Fibroblast of skin of right biceps (primary cell): ENCODE measurements at regions not wholly inside any gene's neighbourhood (a gene's known extent, or its start where the extent isn't known, plus 50 kb on each side); places are given as distances from the start of the nearest gene placed in this dataset.

Experiments used
- DNase-seq: peaks from one replicate; pipeline ENCODE4 v3.0.0-alpha.2; 2013

DNA sequence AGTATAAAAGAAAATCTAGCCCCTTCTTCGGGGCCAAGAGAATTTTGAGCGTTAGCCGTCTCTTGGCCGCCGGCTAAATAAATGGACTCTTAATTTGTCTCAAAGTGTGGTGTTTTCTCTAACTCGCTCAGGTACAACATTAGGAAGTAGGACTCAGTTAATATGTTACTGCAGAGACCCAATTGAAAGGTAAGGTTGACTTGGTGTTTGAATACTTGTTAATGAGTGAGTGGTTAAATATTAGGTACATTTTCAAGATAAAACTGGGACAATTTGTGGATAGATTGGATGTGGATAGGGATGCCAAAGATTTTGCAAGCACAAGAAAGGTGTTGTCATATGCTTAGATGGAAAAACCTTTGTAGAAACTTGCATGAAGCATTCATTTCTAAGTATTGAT is 1177.3 kb upstream of the CDH18 start:
- no peak for DNase-seq

DNA sequence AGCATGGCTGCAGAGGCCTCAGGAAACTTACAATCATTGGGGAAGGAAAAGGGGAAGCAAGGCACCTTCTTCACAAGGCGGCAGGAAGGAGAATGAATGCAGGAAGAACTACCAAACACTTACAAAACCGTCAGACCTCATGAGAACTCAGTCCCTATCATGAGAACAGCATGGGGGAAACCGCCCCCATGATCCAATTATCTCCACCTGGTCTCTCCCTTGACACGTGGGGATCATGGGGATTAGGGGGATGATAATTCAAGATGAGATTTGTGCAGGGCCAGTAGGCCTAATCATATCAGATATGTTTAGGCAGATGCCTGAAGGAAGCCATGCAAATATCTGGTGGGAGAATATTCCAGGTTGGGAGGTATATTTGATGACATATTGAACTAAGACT is 1176.4 kb upstream of the CDH18 start:
- no peak for DNase-seq

DNA sequence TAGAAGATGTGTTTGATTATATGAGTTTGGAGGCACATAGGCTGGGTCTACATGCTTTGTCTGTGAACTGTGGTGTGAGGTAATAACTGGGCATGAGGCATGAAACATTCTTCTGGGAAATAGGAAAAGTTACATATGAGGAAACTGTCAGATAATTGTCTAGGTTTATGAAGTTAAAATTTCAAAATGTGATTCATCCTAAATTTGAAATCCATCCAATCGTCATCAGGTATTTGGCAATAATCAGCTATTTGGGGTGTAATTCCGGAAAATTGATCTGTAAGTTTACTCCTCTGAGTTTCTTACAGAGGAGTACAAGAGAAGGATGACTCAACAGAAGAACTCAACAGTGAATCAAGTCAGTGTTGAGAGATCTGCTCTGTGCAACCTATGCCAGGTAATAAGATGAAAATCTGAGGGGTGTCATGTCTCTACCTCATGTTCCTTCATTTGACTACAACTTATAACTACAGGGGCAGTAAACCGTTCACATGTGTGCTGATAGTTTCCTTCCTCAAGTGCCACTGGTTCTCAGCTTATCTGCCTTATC is 1171.6 kb upstream of the CDH18 start:
- peak; percentile 14 for DNase-seq

DNA sequence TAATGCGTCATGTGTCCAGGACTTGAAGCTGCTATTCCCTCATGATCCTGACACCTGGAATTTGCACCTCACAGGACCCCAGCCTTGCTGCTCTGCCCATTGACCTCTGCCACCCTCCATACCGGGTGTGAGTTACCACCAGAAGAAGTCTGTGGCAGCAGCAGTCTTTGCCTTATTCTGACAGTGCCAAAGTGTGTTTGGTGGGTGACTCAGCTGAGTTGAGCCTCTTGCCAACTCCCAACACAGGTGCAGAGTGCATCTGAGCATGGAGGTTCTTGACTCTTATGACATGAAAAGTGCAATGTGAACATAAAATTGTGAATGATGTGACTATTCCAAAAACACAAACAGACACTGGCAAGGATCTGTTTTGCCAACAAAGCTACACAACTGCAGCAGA is 1166.5 kb upstream of the CDH18 start:
- no peak for DNase-seq

DNA sequence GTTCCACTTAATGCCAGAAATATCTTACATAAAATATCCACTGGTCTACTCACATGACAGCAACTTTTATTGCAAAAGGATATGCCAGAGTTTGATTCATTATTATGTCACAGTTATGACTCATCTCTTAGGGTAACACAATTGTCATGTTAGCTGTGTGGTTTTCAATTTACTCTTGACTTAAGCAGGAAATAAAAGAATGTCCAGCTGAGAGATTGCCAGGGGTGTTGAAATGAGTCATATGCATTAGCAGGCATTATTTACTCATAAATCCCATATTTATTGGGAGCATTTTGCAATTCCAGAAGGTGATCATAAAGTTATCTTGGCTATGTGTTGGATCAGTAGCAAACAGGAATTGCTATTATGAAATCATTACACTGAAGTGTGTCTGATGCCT is 1164.6 kb upstream of the CDH18 start:
- DNase-seq: peak; percentile 95

DNA sequence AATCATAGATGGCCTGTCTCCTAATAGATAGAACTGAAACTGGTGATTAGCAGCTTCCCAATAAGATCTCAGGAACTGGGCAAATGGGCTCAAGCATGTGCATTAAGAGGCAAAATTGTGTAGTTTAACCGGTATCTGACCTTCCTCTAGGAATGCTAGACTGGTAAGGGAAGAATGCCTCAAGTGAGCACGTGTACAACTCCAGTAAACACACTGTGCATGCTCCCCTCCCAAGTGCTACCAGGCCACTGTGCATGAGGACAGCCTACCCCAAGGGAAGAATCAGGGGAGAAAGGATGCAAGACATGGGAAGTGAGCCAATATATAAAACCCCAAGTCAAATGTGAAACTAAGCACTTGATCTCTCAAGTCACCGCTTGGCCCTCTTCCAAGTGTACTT is 1157.4 kb upstream of the CDH18 start:
- no peak for DNase-seq

DNA sequence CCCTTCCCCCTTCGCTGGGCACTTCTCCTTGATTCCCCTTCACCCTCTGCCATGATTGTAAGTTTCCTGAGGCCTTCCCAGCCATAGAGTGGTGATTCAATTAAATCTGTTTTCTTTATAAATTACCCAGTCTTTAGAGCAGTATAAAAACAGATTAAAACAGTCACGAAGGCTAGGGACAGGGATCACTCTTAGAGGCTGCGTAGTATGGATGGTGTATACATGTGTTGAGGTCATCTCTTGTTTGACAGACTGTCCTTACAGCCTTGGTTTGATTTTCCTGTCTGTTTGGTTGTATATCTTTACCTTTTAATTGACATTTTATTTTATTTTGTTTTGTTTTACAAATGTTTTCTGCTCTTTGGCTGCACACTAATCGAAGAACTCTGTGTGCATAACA is 1155.7 kb upstream of the CDH18 start:
- DNase-seq: no peak

DNA sequence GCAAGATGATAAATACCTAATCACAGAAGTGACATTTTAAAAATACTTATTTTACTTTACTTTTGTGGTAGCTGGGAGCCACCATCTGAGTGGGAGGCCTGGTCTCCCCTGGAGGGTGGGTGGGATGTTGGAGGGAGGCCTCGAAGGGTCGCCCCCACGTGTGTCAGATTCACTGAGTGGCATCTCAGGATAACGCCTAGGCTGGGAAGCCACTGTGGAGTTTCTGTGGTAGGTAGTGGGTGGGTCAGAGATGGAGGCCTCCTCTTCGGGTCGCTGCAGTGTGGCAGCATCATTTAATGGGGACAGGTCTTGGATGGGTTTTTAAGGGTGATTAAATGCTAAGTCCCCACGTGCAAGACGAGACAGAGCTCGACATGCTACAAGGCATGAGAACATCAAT is 1154.8 kb upstream of the CDH18 start:
- DNase-seq: no peak

DNA sequence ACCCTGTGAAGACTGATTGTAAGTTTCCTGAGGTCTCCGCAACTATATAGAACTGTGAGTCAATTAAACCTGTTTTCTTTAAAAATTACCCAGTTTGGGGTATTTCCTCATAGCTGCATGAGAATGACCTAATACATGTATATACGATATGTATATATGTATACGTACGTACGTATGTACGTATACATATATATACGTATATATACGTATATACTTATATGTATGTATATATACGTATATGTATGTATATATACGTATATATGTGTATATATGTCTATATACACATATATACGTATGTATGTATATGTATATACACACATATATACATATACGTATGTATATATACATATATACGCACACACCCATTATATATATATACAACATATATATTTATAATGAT is 1153.0 kb upstream of the CDH18 start:
- DNase-seq: no peak

DNA sequence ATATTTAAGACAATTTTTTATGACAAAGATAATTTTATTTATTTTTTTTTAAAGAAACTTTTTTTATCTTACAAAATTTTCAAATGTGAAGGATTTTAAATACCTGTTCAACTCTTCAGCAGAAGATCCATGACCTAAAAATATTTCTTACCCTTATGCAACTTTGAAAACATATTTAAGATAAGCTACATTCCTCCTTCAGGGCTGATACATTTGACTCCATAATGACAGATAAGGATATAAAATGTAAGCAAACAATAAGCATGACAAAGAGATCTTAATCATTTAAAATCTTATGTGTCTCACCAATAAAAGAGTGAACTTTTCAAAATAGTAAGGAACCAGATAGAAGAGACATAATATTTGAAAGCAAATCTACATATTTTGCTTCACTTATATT is 1138.2 kb upstream of the CDH18 start:
- no peak for DNase-seq

DNA sequence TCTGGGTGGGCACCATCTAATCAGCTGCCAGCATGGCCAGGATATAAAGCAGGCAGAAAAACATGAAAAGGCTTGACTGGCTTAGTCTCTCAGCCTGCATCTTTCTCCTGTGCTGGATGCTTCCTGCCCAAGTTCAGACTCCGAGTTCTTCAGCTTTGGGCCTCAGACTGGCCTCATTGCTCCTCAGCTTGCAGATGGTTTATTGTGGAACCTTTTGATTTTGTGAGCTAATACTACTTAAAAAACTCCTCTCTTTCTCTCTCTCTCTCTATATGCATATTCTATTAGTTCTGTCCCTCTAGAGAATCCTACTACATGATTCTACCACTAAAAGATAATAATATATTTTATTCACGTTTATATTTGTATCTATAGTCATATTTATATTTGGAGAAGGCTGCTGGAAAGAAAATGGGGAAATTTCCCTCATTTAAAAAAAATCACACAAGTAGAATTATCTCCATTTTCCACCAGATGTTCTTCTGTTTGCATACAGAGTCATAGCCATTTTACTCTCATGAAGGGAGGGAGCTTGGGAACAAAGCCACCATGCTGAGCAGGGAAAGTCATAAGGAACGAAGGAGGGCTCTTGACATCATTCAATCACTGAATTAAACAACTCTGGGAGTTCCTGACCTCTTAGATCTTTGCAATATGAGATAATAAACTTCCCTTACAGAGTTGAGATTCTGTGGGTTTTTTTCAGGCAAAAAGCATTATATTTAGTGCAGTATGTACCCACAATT is 1137.4 kb upstream of the CDH18 start:
- no peak for DNase-seq

DNA sequence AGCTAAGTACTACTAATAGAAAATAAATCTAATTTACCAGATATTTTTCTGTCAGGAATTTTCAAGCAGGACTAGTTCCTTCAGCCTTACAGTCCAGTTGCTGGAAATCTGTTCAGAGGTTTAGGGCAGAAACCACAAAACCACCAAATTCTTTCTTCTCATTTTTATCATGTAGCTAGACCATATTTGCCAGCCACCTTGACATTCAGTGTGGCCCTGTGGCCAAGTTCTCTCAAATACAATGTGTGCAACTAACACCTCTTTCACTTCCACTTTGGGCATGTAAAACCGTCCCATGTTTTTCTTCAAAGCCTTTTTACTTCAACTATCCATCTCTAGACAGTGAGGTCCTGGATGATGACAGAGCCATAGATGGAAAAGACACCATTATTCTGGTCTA is 1133.2 kb upstream of the CDH18 start:
- no peak for DNase-seq

DNA sequence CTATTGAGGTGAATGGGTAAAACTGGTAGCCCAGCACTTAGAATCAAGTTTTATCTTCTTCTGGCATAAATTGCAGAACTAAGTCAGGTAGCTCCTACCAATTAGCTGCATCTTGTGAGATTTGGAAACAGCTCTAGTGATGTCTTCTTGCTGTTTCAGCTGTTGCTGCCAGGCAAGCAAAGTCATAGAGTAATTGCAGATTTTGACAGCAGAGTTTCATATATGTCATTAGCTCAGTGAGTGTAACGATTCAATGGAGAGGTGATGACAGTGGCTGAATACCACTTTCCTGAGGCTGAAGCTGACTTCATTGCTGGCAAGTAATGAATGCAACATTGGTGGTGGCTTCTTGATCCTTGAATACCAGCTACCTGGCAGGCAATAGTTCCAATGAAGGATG is 1109.7 kb upstream of the CDH18 start:
- DNase-seq: no peak

DNA sequence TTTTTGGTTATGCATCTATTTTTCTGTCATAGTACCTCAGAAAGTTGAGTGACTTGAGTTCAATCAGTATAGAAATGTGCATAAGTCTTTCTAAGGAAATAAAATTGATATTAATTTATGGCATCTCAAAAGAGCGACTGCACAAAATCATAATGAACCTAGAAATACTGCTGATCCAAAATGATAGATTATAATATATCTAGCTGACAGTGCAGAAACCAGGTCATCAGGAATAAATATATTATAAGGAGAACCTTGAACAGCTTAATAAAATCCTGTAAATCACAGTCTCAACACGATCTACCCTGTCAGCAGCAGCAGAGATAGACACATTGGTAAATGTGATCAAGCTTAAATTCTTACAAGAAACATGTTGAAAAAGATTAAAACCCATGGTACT is 1106.6 kb upstream of the CDH18 start:
- DNase-seq: no peak

DNA sequence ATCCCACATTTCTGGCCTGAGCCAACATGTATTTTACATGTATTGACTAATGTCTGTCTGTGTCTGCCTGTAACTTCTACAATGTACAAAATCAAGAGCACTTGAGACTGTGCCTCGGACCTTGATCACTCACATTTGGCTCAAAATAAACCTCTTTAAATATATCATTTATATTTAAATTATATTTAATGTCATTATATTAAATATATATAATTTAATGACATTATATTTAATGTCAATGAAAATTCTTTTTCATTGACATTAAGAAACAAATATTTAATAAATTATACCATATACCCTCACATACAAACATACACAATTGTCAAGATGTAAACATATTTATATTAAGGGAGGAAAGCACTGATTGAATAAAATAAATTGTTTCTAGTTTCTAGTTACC is 1099.8 kb upstream of the CDH18 start:
- DNase-seq: no peak

DNA sequence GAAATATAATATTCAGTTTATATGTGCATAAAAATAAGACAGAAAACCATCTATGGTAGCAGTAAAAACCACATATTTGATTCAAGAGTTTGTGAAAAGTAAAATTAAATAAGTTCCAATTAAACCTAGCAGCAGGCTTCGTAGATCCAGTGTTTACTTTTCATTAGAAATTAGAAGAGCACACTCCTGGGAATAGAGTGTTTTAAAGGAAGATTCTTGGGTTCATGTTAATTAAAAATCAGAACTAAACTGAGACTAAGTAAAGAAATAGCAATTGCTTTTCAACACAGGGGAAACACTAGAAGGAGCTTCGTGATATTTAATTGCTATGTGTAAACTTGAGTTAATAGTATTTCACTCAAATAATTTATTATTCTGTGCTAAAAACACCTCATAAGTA is 1097.8 kb upstream of the CDH18 start:
- no peak for DNase-seq

DNA sequence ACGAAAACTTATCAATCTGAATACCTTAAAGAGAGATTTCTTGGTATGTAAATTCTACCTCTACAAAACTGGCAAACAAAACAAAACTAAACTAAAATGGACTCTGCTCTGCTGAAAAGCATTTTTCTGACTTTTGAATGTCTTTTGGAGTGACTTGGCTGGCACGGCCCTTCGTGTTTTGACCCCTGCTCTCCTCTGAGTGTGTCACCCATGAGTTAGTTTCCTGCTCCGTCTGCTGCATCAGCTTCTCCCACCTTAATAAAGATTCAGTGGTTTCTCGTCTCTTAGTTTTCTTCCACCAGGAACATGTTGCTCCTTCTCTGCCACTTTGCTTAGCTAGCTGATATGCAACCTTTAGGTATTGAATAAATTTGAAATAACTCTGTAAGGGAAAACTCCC is 1084.0 kb upstream of the CDH18 start:
- no peak for DNase-seq

DNA sequence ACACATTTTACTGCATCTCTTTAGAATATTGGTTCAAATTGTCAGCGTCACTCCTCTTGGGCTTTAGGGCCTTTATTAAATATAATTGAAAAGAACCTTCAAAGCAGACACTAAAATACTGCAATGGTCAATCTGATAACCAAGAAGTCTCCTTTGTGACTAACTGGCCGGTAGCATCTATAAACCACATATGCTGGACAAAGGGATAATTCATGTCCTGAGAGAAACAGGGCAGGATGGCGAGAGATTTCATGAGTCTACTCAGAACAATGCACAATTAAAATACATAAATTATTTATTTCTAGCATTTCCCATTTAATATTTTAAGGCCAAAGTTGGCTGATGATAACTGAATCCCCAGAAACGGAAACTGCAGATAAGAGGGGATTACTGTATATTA is 1083.4 kb upstream of the CDH18 start:
- DNase-seq: no peak

DNA sequence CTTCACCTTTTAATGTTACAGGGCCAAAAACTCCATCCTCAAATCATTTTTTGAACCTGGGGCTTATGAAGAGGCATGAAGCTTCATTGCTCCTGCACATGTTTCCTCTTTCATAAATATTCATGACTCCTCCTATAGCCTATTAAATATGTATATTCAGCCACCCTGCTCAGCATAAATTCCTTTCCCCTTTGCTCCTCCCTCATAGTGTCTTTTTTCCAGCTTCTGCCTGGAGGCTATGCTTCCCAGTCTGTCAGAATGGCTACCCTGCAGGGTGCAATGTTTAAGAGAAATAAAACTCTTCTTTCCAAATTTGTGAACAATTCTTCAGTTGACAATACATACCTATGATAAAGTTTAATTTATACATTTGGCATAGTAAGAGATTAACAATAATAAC is 1082.9 kb upstream of the CDH18 start:
- DNase-seq: no peak

DNA sequence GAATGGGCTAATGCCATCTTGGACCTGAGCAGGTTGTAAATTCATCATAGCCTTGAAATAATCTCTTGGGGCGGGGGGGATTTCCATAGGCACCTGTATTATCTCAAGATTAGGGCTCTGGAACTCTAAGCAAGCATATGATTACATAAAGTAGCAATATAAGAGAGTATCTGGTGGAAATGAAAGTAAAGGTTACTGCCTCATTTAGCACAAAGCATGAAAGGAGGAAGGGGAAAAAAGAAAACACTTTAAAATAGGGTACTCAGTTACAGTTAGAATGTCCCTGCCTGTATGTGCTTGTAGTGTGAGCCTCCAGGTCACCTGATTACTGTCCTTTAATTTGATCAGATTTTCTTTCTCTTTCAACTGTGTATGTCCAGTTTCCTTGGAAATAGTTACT is 1079.7 kb upstream of the CDH18 start:
- no peak for DNase-seq

DNA sequence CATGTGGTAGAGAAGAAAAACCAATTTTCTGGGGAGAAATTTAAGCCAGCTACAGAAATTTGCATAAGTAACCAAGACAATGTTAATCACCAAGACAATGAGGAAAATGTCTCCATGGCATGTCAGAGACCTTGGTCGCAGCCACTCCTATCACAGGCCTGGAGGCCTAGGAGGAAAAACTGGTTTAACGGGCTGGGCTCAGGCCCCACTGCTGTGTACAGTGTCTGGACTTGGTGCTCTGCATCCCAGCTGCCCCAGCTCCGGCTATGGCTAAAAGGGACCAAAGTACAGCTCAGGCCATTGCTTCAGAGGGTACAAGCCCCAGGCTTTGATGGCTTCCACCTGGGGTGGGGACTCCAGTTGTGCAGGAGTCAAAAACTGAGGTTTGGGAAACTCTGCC is 1075.1 kb upstream of the CDH18 start:
- no peak for DNase-seq

DNA sequence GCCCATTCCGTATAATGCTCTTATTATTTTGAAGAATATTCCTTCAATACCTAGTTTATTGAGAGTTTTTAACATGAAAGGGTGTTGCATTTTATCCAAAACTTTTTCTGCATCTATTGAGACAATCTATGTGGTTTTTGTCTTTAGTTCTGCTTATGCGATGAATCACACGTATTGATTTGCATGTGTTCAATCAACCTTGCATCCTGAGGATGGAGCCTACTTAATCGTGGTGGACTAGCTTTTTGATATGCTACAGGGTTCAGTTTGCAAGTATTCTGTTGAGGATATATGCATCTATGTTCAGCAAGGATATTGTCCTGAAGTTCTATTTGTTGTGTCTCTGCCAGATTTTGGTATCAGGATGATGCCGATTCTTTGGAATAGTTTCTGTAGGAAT is 1070.3 kb upstream of the CDH18 start:
- no peak for DNase-seq

DNA sequence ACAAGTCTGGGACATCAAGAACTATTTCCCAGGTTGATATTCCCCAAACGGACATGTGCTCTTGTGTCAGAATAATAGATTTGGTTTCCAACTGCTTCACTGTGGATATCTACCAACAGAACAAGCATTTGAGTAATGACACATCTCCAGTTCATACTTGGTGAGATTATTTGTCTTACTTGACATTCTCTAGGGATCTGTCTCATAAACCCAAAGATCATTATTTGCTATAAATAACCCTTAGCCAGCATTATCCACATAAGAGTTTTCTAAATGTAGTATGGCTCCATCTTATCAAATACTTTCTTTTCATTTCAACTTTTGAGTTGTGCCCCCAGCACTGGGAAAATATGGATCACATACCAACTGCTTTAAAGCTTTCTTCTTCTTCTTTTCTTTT is 1063.9 kb upstream of the CDH18 start:
- DNase-seq: no peak

DNA sequence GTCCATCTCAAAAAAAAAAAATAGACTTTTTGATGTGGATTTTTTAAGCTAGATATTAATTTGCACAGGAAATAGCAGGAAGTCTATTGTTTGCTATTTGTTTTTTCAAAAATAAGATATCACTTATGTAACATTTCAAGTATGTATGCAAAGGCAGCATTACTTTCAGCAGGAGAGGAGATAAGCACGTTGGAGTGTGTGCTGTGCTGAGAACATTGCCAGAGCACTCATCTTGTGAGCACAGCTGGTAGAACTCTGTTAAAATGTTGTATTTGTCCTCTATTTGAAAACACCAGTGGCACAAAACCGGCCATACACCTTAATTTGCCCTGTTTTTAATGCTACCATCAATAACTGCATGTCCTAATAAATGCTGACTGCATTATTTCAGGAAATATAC is 1061.9 kb upstream of the CDH18 start:
- no peak for DNase-seq

DNA sequence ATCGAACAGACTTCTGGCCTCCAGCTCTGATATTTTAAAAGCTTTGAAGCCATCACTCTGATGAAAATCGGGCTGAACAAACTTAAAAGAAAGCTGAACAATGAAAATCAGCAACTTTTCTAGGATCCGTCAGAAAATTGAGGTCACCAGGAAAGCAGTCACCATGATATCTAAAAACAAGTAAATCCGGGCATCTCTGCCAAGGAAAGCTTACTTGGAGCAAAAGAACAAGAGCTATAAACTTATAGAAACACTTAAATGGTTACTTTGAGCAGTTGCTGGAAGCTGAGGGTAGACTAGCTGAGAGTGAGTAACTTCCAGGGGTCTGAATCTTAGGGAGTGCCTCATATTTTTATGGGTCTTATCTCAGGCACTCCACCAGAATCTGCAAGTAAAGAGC is 1043.0 kb upstream of the CDH18 start:
- DNase-seq: no peak
